Astrocyte (in vitro differentiated cells and primary cell): ENCODE measurements at regions not wholly inside any gene's neighbourhood (a gene's known extent, or its start where the extent isn't known, plus 50 kb on each side); places are given as distances from the start of the nearest gene placed in this dataset.

ENCODE experiments used
- CTCF ChIP-seq: IDR thresholded peaks from 2 replicates; pipeline ENCODE4 v1.5.1; 2011; ENCODE audit warnings: low read depth, mild to moderate bottlenecking, inconsistent platforms, low read length, moderate library complexity; ENCODE audit not compliant: insufficient read depth
- EZH2 ChIP-seq: IDR thresholded peaks from 2 replicates; pipeline ENCODE4 v1.6.1; 2012; ENCODE audit warnings: mild to moderate bottlenecking, low read length, inconsistent platforms; ENCODE audit not compliant: insufficient read depth

GRCh38 chr6:81933608-81934051 is 181.1 kb upstream of the TENT5A start:
- TF ChIP-seq CTCF (no peak), EZH2 (no peak)
